NCI-H2081 treated with DMSO at 0.1 percent for 48 hours (cell line): ENCODE measurements at regions not wholly inside any gene's neighbourhood (a gene's known extent, or its start where the extent isn't known, plus 50 kb on each side); places are given as distances from the start of the nearest gene placed in this dataset.
"Not testable (repeated sequence)": the region's sequence is repeated elsewhere in the genome, so short reads cannot be mapped to it uniquely, and the experiment has no call there.

Experiments
- DNase-seq: peaks from one replicate; lab custom pipeline; 2025; lab: John Stamatoyannopoulos, UW

DNA sequence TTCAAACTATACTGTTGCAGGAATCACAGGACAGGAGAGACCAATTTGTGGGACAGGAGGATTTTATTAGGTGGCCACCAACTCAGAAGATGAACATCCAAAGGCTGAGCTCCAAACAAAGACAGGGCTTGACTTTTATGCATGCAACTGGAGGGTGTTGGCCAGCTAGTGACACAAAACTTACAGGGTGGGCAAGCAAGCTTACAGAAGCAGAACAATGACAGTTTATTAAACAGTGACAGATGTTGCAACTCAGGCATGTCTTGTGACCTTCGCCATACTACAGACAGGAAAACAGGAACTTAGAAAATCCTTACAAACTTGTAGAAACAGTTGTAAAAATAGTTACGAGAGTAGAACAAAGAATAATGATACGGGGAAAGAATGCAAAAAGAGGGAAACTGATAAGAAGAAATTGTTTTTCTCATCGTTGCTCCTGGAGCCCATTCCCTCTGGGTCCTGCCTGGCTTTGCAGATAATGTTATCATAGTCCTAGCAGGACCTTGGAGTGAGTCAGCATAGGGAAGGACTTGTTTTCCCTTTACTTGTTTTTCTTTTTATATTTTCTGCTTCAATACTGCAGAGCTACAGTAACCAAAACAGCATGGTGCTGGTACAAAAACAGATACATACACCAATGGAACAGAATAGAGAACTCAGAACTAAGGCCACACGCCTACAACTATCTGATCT lies 2083.0 kb upstream of the ACO1 start:
- no peak for DNase-seq

DNA sequence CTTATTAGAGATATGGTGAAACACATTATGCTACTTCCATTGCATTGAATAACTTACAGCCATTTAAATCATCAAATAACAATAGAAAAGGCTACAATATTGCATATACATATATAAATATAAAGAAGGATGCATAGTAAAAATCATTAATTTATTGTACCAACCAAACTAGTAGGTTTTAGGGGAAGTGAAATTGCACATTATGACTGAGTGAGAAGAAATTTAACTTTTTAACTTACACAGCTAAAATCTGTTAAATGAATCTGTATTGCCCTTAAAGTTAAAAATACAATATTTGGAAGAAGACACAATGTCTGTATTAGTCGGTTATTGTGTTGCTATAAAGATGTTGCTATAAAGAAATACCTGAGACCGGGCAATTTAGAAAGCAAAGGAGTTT lies 2073.7 kb upstream of the ACO1 start:
- DNase-seq = no peak

DNA sequence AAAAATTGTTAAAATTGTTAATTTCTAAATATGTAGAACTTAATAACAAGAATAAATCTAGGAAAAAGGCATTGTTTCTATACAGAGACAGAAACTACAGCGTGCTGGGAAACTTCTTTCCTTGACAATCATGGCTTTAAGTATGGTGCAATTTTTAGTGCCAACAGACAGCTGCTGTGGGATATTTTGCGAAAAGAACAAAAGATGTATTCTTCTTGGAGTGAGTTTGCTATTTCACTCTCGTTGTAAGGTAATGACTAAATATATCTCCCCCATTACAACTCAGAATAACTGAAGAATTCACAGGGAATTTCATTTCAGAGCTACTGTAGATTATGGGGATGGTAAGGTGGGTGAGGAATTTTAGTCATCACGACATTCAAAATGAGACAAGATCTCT lies 2055.0 kb upstream of the ACO1 start:
- no peak for DNase-seq

- no peak for DNase-seq
These were observed 2035.5 kb upstream of the ACO1 start for GRCh38 chr9:30348904-30349303.

DNA sequence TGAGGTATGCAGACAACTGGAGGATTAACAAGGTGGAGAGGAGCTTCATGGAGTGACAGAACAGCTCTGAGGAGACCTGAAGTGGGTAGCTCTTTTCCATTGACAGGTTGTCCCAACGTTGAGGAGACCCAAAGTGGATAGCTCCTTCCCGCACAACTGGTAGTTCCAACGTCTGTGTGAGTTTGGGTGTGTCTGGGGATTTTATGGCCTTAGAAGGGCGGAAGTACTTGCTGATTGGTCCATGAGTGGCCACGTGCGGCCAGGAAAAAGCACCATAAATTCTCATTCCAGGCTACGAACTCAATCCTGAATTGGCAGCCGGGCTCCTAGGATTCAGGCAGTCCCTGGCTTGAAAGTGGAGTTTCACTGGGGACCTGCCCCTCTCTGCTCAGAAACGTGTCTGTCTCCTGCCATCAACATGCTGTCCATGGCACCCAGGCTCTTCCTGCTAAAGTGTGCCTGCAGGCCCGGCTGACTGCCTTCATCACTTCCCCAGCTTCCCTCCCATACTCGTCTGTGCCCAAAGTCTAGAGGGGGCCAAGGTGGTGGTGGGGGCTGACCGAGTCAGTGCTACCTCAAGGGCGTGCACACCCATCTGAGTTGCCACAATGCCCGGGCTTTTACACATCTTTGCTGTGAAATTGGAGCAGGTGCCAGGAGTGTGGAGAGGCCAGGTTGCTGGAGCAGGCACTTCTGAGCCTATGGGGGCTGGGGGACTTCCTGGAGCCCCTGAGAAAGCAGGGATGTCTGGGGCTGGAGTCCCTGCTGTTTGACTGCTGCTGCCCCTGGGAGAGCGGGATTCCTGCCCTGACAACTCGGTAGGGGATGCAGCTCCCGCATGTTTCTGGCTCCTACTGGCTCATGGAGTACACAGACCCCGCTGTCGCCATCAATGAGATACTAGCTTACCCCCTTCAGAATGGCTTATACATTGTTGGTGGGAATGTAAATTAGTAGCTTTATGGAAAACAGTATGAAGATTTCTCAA lies 2034.6 kb upstream of the ACO1 start:
- no peak for DNase-seq

GRCh38 chr9:30356221-30356620 lies 2028.2 kb upstream of the ACO1 start:
- DNase-seq = no peak

DNA sequence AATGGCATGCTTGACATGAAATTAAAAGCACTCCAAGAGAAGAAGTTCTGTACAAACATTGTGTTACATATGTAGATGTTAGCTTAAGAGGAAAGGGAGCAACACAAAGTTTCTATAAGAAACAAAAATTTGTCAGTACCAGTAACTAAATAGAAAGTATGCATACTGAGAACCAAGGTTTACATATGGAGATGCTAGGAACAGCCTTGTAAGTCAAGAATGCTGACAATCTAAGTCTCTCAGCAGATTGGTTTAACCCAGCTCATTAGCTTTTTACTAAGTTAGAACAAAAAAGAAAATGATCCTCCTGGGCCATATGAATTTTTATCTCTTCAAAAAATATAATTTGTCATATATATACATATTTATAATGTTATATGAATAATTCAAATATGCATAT lies 2022.1 kb upstream of the ACO1 start:
- DNase-seq = no peak

DNA sequence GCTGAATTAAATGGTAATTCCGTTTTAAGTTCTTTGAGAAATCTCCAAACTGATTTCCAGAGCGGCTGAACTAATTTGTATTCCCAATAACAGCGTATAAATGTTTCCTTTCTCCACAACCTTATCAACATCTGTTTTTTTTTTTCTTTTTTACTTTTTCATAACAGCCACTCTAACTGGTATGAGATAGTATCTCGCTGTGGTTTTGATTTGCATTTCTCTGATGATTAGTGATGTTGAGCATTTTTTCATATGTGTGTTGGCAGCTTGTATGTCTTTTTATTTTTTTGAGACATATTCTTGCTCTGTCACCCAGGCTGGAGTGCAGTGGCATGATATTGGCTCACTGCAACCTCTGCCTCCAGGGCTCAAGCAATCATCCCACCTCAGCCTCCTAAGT lies 2018.3 kb upstream of the ACO1 start:
- not testable (repeated sequence) for DNase-seq

GRCh38 chr9:30382271-30382670 lies 2002.2 kb upstream of the ACO1 start:
- DNase-seq = no peak

DNA sequence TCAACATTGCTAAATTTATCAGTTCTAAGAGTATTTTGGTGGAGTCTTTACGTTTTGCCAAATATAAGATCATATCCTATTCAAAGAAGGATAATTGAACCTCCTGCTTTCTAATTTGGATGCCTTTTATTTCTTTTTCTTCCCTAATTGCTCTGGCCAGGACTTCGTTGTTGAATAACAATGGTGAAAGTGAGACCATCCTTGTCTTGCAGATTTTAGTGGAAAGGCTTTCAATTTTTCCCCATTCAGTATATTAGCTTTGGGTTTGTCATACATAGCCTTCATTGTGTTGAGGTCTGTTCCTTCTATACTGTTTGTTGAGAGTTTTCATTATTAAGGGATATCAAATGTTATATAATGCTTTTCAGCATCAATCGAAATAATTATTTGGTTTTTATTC lies 1974.2 kb upstream of the ACO1 start:
- DNase-seq = no peak

DNA sequence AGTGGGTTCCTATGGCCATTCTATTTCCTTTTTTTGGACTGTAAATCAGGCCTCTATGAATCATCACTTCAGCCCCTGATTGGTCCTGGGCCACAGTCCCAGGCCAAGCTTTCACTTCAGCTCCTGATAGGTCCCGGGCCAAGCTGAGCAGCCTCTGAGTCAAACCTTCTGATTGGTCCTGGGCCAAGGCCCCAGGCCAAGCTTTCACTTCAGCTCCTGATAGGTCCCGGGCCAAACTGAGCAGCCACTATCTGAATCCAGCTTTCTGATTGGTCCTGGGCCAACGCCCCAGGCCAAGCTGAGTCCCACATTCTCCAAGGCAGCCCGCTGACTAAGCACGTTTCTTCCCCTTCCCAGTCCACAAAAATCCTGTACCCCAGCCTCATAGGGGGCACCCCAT lies 1972.9 kb upstream of the ACO1 start:
- no peak for DNase-seq

GRCh38 chr9:30459156-30459555 lies 1925.3 kb upstream of the ACO1 start:
- DNase-seq = no peak

DNA sequence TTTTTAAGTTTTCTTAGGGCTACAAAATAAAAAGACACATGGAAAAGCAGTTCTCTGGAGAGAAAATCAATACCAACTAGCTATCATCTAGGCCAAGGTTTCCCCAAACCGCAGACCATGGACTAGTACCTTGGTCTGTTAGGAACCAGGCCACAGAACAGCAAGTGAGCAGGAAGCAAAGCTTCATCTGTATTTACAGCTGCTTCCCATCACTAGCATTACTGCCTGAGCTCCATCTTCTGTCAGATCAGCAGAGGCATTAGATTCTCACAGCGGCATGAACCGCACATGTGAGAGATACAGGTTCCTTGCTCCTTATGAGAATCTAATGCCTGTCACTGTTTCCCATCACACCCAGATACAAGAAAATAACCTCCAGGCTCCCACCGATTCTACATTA lies 1907.6 kb upstream of the ACO1 start:
- no peak for DNase-seq

DNA sequence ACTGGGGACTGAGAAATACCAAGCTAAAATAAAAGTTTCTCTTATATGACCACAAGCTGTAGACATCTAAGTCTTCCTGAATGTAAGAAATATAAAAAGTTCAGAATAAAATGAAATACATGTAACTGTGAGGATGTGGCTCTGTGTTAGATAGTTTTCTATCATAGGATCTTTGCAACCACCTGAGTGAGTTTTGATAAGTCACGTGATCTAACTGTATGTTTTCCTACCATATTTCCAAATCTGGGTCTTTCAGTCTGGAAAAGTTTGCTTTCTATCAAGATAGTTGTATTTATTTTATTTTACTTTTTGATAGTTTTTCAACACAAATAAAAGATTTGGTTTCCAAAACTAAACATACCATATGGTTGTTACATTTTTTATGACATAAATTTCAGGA lies 1905.8 kb upstream of the ACO1 start:
- no peak for DNase-seq

DNA sequence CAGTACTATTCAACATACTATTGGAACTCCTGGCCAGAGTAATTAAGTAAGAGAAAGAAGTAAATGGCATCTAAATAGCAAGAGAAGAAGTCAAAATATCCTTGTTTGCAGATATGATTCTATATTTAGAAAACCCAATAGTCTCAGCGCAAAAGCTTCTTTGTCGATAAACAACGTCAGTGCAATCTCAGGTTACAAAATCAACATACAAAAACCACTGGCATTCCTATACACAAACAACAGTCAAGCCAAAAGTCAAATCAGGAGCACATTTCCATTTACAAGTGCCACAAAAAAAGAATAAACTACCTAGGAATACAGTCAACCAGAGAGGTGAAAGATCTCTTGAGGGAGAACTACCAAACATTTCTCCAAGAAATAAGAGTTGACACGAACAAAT lies 1901.9 kb upstream of the ACO1 start:
- DNase-seq = no peak

DNA sequence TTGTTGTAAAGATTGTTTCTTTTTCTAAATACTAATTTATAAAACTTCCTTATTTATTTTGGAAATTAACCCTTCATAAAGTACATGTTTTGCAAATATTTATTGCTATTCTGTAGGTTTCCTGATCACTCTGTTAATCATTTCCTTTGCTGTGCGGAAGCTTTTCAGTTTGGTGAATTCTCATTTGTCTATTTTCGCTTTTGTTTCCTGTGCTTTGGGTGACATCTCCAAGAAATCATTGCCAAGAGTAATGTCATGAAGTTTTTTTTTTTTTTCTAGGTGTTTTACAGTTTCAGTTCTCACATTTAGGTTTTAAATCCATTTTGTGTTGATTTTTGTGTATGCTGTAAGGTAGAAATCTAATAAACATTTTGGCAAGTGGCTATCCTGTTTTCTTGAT lies 1899.8 kb upstream of the ACO1 start:
- no peak for DNase-seq

- DNase-seq = no peak
These were observed 1879.9 kb upstream of the ACO1 start for GRCh38 chr9:30504502-30504905.

GRCh38 chr9:30505311-30505710 lies 1879.1 kb upstream of the ACO1 start:
- no peak for DNase-seq

DNA sequence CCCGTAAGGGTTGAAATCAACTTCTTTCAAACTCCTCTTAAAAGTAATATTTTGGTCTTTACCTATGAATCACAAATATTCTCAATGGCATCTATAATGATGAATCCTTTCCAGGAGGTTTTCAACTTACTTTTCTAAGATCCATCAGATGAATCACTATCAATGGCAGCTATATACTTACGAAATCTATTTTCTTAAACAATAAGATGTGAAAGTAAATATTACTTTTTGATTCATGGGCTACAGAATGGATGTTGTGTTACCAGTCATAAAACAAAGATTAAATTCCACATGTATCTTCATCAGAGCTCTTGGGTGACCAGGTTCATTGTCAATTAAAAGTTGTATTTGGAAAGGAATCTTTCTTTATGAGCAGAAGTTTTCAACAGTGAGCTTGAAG lies 1877.7 kb upstream of the ACO1 start:
- no peak for DNase-seq

- no peak for DNase-seq
These were observed 1877.3 kb upstream of the ACO1 start for GRCh38 chr9:30507166-30507565.

DNA sequence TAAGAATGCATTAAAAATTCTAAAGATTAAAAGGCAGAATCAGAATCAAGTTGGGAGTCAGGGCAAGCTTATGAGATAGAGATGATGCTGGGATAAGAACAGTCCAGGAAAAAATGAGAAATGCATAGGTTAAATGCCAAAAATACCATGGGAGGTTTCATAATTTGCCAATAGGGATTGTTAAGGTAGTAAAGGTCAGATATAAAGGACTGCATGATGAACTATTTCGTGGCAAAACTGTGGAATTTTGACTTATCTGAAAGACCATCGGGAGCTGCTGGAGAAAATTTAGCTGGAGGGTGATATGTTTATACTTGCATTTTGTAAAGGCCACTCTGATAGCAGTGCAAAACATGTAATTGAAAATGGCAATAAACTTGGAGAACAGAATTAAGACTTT lies 1872.8 kb upstream of the ACO1 start:
- no peak for DNase-seq

- DNase-seq = no peak
These were observed 1865.3 kb upstream of the ACO1 start for GRCh38 chr9:30519166-30519565.

GRCh38 chr9:30519756-30520155 lies 1864.7 kb upstream of the ACO1 start:
- no peak for DNase-seq
